ENCODE measurements at regions not wholly inside any gene's neighbourhood (a gene's known extent, or its start where the extent isn't known, plus 50 kb on each side); places are given as distances from the start of the nearest gene placed in this dataset.

- TF ChIP-seq, protein P1, sequence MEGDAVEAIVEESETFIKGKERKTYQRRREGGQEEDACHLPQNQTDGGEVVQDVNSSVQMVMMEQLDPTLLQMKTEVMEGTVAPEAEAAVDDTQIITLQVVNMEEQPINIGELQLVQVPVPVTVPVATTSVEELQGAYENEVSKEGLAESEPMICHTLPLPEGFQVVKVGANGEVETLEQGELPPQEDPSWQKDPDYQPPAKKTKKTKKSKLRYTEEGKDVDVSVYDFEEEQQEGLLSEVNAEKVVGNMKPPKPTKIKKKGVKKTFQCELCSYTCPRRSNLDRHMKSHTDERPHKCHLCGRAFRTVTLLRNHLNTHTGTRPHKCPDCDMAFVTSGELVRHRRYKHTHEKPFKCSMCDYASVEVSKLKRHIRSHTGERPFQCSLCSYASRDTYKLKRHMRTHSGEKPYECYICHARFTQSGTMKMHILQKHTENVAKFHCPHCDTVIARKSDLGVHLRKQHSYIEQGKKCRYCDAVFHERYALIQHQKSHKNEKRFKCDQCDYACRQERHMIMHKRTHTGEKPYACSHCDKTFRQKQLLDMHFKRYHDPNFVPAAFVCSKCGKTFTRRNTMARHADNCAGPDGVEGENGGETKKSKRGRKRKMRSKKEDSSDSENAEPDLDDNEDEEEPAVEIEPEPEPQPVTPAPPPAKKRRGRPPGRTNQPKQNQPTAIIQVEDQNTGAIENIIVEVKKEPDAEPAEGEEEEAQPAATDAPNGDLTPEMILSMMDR (IDR thresholded peaks at IDR 0.05; ENCODE audit: low read length), result no peak
- TF ChIP-seq EZH2phosphoT487 (IDR thresholded peaks at IDR 0.05; ENCODE audit: low read length) (no peak), EZH2 (optimal IDR thresholded peaks at IDR 0.05; ENCODE audit: low read depth, low read length) (no peak)
- H3K4me1 ChIP-seq (ENCODE audit: low read length), result peaks cover 47% of the 10 kb centered on the region
- no peak overlapping the region for H2AFZ ChIP-seq (ENCODE audit: low read length)
- no peaks in the 10 kb centered on the region for H3K9me2 ChIP-seq (replicated peaks; ENCODE audit: insufficient read depth, low read length)
- no peak overlapping the region for H3K9ac ChIP-seq (ENCODE audit: low read length)
- no peaks in the 10 kb centered on the region for H3K27me3 ChIP-seq (replicated peaks; ENCODE audit: insufficient read depth, low read length)
- H3K36me3 ChIP-seq (replicated peaks; ENCODE audit: insufficient read depth, low read length), result no peaks in the 10 kb centered on the region
- peaks cover 20% of the 10 kb centered on the region for H3F3A ChIP-seq (ENCODE audit: insufficient read depth, low read length)
- no peak overlapping the region for H3K4me3 ChIP-seq (ENCODE audit: low read length)
- no peak overlapping the region for H3K4me2 ChIP-seq (ENCODE audit: low read depth, low read length)
- H3K27ac ChIP-seq (ENCODE audit: low read length), result no peak overlapping the region
- no peak for DNase-seq
- H4K20me1 ChIP-seq (ENCODE audit: insufficient read depth, low read length), result no peaks in the 10 kb centered on the region
- H3K79me2 ChIP-seq (ENCODE audit: low read length), result no peaks in the 10 kb centered on the region
- H3K9me3 ChIP-seq (replicated peaks; ENCODE audit: insufficient read depth, low read length), result no peaks in the 10 kb centered on the region
These were observed 150.3 kb upstream of the TBL1XR1 start for GRCh38 chr3:177347611-177348010.

- no peaks in the 10 kb centered on the region for H3K27me3 ChIP-seq (replicated peaks; ENCODE audit: insufficient read depth, low read length)
- no peaks in the 10 kb centered on the region for H3K79me2 ChIP-seq (ENCODE audit: low read length)
- no peak overlapping the region for H3K4me2 ChIP-seq (ENCODE audit: low read depth, low read length)
- H3K36me3 ChIP-seq (replicated peaks; ENCODE audit: insufficient read depth, low read length), result no peaks in the 10 kb centered on the region
- H4K20me1 ChIP-seq (ENCODE audit: insufficient read depth, low read length), result no peaks in the 10 kb centered on the region
- no peak overlapping the region for H3K27ac ChIP-seq (ENCODE audit: low read length)
- no peak for TF ChIP-seq EZH2 (optimal IDR thresholded peaks at IDR 0.05; ENCODE audit: low read depth, low read length)
- TF ChIP-seq, protein P1 (IDR thresholded peaks at IDR 0.05; ENCODE audit: low read length), result no peak
- TF ChIP-seq EZH2phosphoT487 (IDR thresholded peaks at IDR 0.05; ENCODE audit: low read length), result no peak
- no peak overlapping the region for H3K4me3 ChIP-seq (ENCODE audit: low read length)
- DNase-seq, result no peak
- peaks cover 58% of the 10 kb centered on the region for H3K4me1 ChIP-seq (ENCODE audit: low read length)
- no peak overlapping the region for H2AFZ ChIP-seq (ENCODE audit: low read length)
- H3K9ac ChIP-seq (ENCODE audit: low read length), result no peak overlapping the region
- H3F3A ChIP-seq (ENCODE audit: insufficient read depth, low read length), result peaks cover 23% of the 10 kb centered on the region
- no peaks in the 10 kb centered on the region for H3K9me3 ChIP-seq (replicated peaks; ENCODE audit: insufficient read depth, low read length)
- H3K9me2 ChIP-seq (replicated peaks; ENCODE audit: insufficient read depth, low read length), result no peaks in the 10 kb centered on the region
These were observed 151.7 kb upstream of the TBL1XR1 start for GRCh38 chr3:177348974-177349373.

GRCh38 chr3:177349384-177349783, 152.1 kb upstream of the TBL1XR1 start:
- Histone ChIP-seq H3K9ac (ENCODE audit: low read length) (no peak overlapping the region), H4K20me1 (ENCODE audit: insufficient read depth, low read length) (no peaks in the 10 kb centered on the region), H3K27me3 (replicated peaks; ENCODE audit: insufficient read depth, low read length) (no peaks in the 10 kb centered on the region), H3K9me3 (replicated peaks; ENCODE audit: insufficient read depth, low read length) (no peaks in the 10 kb centered on the region), H3K4me3 (ENCODE audit: low read length) (no peak overlapping the region), H3F3A (ENCODE audit: insufficient read depth, low read length) (peaks cover 23% of the 10 kb centered on the region), H3K9me2 (replicated peaks; ENCODE audit: insufficient read depth, low read length) (no peaks in the 10 kb centered on the region), H3K27ac (ENCODE audit: low read length) (no peak overlapping the region), H3K79me2 (ENCODE audit: low read length) (no peaks in the 10 kb centered on the region), H3K4me1 (ENCODE audit: low read length) (peaks cover 58% of the 10 kb centered on the region), H2AFZ (ENCODE audit: low read length) (no peak overlapping the region), H3K4me2 (ENCODE audit: low read depth, low read length) (no peak overlapping the region), H3K36me3 (replicated peaks; ENCODE audit: insufficient read depth, low read length) (no peaks in the 10 kb centered on the region)
- no peak for DNase-seq
- no peak for TF ChIP-seq EZH2 (optimal IDR thresholded peaks at IDR 0.05; ENCODE audit: low read depth, low read length)
- TF ChIP-seq, protein P1 (IDR thresholded peaks at IDR 0.05; ENCODE audit: low read length), result no peak
- no peak for TF ChIP-seq EZH2phosphoT487 (IDR thresholded peaks at IDR 0.05; ENCODE audit: low read length)

All from MM.1S (cell line).